Body of pancreas (tissue), 4 donors: ENCODE measurements at regions not wholly inside any gene's neighbourhood (a gene's known extent, or its start where the extent isn't known, plus 50 kb on each side); places are given as distances from the start of the nearest gene placed in this dataset.

Experiments used
- POLR2A ChIP-seq, 3 donors: fragments of 450-650 bp; IDR thresholded peaks; one replicate each; pipeline ENCODE4 v1.6.1; 2016; ENCODE audit warnings: antibody characterized with exemption in 3 of 3, mild to moderate bottlenecking in 2 of 3
- TF ChIP-seq, protein P1 (sequence below), 7 experiments: fragments of 450-650 bp in 4 of 7; fragments of 200-600 bp in 3 of 7; sonication (generic) in 3 of 7; IDR thresholded peaks; one replicate each; pipeline ENCODE4 v1.5.1; 2016 to 2019; ENCODE audit warnings: antibody characterized with exemption in 7 of 7

GRCh38 chr20:60869087-60869486 is 383.0 kb upstream of the CDH4 start:
- no peak for TF ChIP-seq POLR2A (IDR thresholded peaks at IDR 0.05)
- TF ChIP-seq, protein P1, sequence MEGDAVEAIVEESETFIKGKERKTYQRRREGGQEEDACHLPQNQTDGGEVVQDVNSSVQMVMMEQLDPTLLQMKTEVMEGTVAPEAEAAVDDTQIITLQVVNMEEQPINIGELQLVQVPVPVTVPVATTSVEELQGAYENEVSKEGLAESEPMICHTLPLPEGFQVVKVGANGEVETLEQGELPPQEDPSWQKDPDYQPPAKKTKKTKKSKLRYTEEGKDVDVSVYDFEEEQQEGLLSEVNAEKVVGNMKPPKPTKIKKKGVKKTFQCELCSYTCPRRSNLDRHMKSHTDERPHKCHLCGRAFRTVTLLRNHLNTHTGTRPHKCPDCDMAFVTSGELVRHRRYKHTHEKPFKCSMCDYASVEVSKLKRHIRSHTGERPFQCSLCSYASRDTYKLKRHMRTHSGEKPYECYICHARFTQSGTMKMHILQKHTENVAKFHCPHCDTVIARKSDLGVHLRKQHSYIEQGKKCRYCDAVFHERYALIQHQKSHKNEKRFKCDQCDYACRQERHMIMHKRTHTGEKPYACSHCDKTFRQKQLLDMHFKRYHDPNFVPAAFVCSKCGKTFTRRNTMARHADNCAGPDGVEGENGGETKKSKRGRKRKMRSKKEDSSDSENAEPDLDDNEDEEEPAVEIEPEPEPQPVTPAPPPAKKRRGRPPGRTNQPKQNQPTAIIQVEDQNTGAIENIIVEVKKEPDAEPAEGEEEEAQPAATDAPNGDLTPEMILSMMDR (IDR thresholded peaks at IDR 0.05) = no peak
